Colonic mucosa (tissue), 4 donors: ENCODE measurements at regions not wholly inside any gene's neighbourhood (a gene's known extent, or its start where the extent isn't known, plus 50 kb on each side); places are given as distances from the start of the nearest gene placed in this dataset.

Experiments
- DNase-seq: peaks from one replicate; pipeline ENCODE4 v3.0.0-alpha.2; 2020
- H3K27ac ChIP-seq: fragments of 200-600 bp; one replicate; pipeline ENCODE4 v1.8.0; 2021
- H3K27me3 ChIP-seq: fragments of 200-600 bp; one replicate; pipeline ENCODE4 v1.8.0; 2021
- H3K36me3 ChIP-seq: fragments of 200-600 bp; one replicate; pipeline ENCODE4 v1.8.0; 2021
- H3K4me1 ChIP-seq: fragments of 200-600 bp; one replicate; pipeline ENCODE4 v1.8.0; 2021; ENCODE audit warnings: mild to moderate bottlenecking
- H3K4me3 ChIP-seq: fragments of 200-600 bp; one replicate; pipeline ENCODE4 v1.8.0; 2021
- H3K9ac ChIP-seq, 2 donors: one replicate each; pipeline ENCODE4 v1.7.0; 2013; ENCODE audit warnings: control low read depth in 2 of 2, low read depth in 2 of 2, low read length in 2 of 2
- H3K9me3 ChIP-seq: fragments of 200-600 bp; one replicate; pipeline ENCODE4 v1.8.0; 2021
- CTCF ChIP-seq: fragments of 200-600 bp; IDR thresholded peaks from one replicate; pipeline ENCODE4 v1.8.0; 2022; ENCODE audit warnings: antibody characterized with exemption, mild to moderate bottlenecking
- intact Hi-C: fragments of 100-400 bp; cut with DNase I; formaldehyde crosslinking; loops from one replicate; pipeline ENCODE4 v1.14.1; 2022
- donor health status: healthy.
- donor health status: DM: no; HTN: no; CAD: no.
- donor health status: DM: no; HTN: no; CAD: no.

DNA sequence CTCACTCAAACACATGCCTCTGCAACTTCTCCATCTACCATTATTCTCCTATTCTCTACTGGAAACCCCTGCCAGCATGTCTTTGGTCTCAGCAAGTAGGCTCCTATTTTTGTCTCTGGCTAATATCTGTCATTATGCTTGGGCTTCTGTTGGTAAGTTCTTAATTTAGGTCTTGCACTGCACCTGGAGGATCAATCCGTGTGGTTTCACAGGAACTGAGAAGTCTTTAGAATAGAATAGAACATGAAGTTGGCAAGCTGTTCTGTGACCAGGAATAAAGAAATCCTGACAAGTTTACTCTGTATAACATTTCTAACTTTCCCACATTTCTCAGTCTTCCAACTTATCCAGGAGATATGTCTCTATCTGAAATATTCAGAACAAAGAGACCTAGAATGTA is 219.5 kb upstream of the GYPC start:
- TF ChIP-seq CTCF, result no peak
- H3K9me3 ChIP-seq, result no peaks in the 10 kb centered on the region
- no peak for DNase-seq

GRCh38 chr2:126437016-126437415 is 218.9 kb upstream of the GYPC start:
- DNase-seq, result no peak
- Histone ChIP-seq H3K27me3 (no peaks in the 10 kb centered on the region), H3K9me3 (no peaks in the 10 kb centered on the region), H3K9ac (no peak overlapping the region), H3K4me1 (no peaks in the 10 kb centered on the region), H3K27ac (no peak overlapping the region), H3K4me3 (no peak overlapping the region), H3K36me3 (no peaks in the 10 kb centered on the region)
- intact Hi-C loops, result no loop called here
- TF ChIP-seq CTCF, result no peak

More for the DNA sequence above, 219.5 kb upstream of the GYPC start:
- intact Hi-C loops, result no loop called here
- H3K4me1 ChIP-seq, result no peaks in the 10 kb centered on the region
- H3K27ac ChIP-seq, result no peak overlapping the region
- no peak overlapping the region for H3K9ac ChIP-seq
- no peaks in the 10 kb centered on the region for H3K36me3 ChIP-seq
- H3K4me3 ChIP-seq, result no peak overlapping the region
- H3K27me3 ChIP-seq, result no peaks in the 10 kb centered on the region

- no peak overlapping the region for H3K4me3 ChIP-seq
- no peak for TF ChIP-seq CTCF
- no peaks in the 10 kb centered on the region for H3K4me1 ChIP-seq
- H3K27ac ChIP-seq, result no peak overlapping the region
- no peaks in the 10 kb centered on the region for H3K27me3 ChIP-seq
- no peak for DNase-seq
- no peak overlapping the region for H3K9ac ChIP-seq
- intact Hi-C loops, result no loop called here
- H3K36me3 ChIP-seq, result no peaks in the 10 kb centered on the region
- no peaks in the 10 kb centered on the region for H3K9me3 ChIP-seq
Observed at GRCh38 chr2:126444512-126444911, 211.4 kb upstream of the GYPC start.

- Histone ChIP-seq H3K4me1 (no peaks in the 10 kb centered on the region), H3K27me3 (no peaks in the 10 kb centered on the region), H3K4me3 (no peak overlapping the region), H3K9me3 (no peaks in the 10 kb centered on the region), H3K36me3 (no peaks in the 10 kb centered on the region), H3K9ac (no peak overlapping the region), H3K27ac (no peak overlapping the region)
- intact Hi-C loops, result no loop called here
- no peak for DNase-seq
- no peak for TF ChIP-seq CTCF
Observed at GRCh38 chr2:126446106-126446695, 209.8 kb upstream of the GYPC start.

DNA sequence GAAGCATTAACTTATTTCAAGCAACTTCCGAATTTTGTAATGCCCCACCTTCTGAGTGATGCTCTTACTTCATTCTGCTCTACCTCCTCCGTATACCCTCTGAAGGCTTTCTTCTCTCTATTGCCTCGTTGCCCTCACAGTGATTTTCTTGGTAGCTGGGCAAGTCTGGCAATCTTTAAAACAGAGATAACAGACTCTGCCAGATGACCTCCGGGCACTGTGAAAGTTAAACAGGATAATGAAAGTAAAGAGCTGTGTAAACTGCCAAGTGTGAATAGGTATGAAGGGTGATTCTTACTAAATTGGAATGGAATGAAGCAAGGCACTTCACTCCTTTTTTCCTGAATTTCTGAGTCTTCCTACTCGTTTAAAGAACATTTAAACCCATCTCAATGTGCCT is 207.3 kb upstream of the GYPC start:
- no peaks in the 10 kb centered on the region for H3K36me3 ChIP-seq
- no peak overlapping the region for H3K4me3 ChIP-seq
- no peak overlapping the region for H3K9ac ChIP-seq
- intact Hi-C loops, result no loop called here
- no peak for TF ChIP-seq CTCF
- H3K27me3 ChIP-seq, result no peaks in the 10 kb centered on the region
- no peak overlapping the region for H3K27ac ChIP-seq
- DNase-seq, result no peak
- no peaks in the 10 kb centered on the region for H3K9me3 ChIP-seq
- no peaks in the 10 kb centered on the region for H3K4me1 ChIP-seq
